ENCODE measurements at regions not wholly inside any gene's neighbourhood (a gene's known extent, or its start where the extent isn't known, plus 50 kb on each side); places are given as distances from the start of the nearest gene placed in this dataset.
"Not testable (repeated sequence)": the region's sequence is repeated elsewhere in the genome, so short reads cannot be mapped to it uniquely, and the experiment has no call there.

- peak; percentile 38 for DNase-seq
Measured at GRCh38 chr14:106719880-106720279, 1193.5 kb downstream of the TMEM121 start.

DNA sequence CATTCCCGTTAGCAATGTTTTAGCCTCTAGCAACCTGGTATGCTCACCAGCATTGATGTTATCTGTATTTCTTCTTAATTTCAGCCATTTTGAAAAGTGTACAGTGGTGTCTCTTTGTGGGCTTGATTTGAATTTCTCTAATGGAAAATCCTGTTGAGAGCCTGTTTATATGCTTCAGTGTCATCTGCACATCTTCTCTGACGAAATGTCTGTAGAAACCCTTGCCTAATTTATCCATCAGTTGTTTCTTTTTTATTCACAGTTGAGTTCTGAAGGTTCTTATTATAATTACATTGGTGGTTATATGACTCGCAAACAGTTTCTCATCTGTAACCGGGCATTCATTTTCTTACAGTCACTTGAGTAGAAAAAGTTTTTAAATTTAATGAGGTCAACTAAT is 1195.5 kb downstream of the TMEM121 start:
- not testable (repeated sequence) for DNase-seq

DNA sequence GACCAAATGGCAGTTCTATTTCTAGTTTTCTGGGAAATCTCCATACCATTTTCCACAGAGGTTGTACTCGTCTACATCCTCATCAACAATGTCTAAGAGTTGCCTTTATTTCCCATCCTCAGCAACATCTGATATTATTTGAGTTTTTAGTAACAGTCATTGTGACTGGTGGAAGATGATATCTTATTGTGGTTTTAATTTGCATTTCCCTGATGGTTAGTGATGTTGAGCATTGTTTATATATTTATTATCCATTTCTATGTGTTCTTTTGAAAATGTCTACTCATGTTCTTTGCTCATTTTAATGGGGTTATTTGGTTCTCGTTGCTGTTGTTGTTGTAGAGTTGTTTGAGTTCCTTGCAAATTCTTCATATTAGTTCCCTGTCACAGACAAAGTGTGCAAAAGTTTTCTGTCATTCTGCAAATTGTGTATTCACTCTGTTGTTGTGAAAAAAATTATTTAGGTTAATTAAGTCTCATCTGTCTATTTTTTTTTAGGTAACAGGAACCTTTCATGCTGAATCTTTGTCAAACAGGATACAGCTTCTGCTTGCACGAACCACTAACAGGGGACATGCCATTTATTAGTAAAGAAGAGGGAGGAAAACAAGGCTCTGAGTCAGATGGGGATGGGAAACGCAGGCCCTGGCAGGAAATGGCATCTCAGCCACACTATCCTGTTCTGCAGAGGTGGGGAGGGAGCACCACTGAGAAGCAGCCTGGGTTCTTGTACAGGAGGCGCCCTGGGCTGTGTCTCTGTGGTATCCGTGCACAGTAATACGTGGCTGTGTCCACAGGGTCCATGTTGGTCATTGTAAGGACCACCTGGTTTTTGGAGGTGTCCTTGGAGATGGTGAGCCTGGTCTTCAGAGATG is 1196.7 kb downstream of the TMEM121 start:
- DNase-seq = not testable (repeated sequence)

GRCh38 chr14:106727962-106728361 is 1201.6 kb downstream of the TMEM121 start:
- DNase-seq = not testable (repeated sequence)

DNA sequence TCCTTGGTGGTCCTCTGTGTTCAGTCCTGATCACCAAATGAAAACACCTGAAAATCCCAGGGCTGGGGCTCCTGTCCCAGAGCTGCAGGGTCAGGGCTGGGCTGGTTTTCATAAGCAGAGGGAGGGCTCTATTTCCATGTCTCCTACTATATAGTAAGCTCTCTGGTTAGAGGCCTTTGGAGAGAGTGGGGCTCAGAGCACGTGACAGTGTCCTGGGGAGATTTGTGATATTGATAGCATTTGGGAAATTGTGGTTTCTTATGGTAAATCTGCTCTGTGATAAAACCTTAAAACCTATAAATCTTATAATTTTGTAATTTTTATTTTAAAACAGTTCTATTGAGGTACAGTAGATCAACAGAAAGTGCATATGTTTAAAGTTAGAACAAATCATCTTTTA is 1202.2 kb downstream of the TMEM121 start:
- no peak for DNase-seq

DNA sequence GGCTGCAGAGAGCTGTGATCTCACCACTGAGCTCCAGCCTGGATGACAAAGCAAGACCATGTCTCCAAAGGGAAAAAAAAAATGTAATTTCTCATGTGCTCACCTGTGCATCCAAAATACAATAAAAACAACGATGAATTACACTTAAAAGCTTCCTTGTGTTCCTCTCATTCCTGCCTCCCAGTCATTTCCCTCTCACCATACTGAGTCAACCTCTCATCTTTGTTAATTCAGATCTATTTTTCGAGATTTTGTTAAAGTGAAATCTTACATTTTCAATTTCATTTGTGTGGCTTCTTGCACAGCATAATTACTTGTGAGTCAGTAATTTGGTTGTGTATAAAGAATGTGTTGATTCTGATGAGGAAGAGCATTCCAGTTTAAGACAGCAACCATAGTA is 1203.2 kb downstream of the TMEM121 start:
- DNase-seq = no peak

GRCh38 chr14:106733771-106734170 is 1207.4 kb downstream of the TMEM121 start:
- DNase-seq = no peak

- peak; percentile 49 for DNase-seq
Measured at GRCh38 chr14:106737021-106737420, 1210.6 kb downstream of the TMEM121 start.

DNA sequence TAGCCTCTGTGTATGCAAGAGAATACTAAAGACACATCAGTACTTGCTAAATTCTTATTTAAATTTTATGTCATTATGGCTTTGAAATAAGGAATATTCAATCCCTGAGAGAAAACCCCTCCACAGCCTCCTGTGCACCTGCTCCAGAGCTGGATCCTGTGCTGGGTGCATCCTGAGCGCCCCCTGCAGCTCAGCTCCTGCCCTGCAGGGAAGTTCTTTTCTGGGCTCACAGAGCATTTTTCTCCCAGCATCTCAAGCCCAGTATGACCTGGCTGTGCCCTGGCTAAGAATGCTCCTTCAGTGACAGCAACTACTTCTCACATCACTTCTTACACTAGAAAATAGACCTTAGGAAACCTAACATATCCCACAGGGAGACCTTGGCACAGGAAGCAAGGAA is 1211.7 kb downstream of the TMEM121 start:
- peak; percentile 32 for DNase-seq

DNA sequence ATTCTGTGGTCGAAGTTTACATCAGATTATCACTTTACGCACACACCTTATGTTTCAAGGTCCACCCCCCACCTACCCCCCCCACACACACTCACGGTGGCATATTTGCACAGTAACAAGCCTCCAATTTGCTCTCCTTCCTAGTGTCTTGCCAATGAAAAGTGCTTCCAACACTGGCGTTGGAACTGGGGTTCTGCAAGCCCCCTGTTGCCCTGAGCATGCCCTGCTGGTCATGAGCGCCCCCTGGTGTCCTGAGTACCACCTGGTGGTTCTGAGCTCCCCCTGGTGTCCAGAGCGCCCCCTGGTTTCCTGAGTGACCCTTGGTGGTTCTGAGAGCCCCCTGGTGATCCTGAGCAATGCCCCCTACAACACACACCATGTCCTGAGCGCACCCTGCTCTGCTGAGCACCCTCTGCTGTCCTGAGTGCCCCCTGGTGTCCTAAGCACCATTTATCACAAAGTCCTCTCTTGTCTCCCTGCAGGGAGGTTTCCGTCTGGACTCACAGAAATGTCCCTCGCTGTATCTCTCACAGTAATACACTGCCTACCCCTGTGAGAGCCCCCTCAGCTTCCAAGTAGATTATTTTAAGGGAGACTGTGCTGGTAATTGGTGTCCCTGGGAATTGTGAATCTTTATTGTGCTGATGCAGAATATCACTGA is 1212.3 kb downstream of the TMEM121 start:
- peak; percentile 33 for DNase-seq

GRCh38 chr14:106741086-106741827 is 1214.9 kb downstream of the TMEM121 start:
- peak; percentile 84 for DNase-seq

- DNase-seq = peak; percentile 51
Measured at GRCh38 chr14:106745016-106745767, 1218.8 kb downstream of the TMEM121 start.

GRCh38 chr14:106750089-106750488 is 1223.7 kb downstream of the TMEM121 start:
- not testable (repeated sequence) for DNase-seq

GRCh38 chr14:106753751-106754150 is 1227.4 kb downstream of the TMEM121 start:
- not testable (repeated sequence) for DNase-seq

GRCh38 chr14:106757444-106757843 is 1231.1 kb downstream of the TMEM121 start:
- DNase-seq = not testable (repeated sequence)

DNA sequence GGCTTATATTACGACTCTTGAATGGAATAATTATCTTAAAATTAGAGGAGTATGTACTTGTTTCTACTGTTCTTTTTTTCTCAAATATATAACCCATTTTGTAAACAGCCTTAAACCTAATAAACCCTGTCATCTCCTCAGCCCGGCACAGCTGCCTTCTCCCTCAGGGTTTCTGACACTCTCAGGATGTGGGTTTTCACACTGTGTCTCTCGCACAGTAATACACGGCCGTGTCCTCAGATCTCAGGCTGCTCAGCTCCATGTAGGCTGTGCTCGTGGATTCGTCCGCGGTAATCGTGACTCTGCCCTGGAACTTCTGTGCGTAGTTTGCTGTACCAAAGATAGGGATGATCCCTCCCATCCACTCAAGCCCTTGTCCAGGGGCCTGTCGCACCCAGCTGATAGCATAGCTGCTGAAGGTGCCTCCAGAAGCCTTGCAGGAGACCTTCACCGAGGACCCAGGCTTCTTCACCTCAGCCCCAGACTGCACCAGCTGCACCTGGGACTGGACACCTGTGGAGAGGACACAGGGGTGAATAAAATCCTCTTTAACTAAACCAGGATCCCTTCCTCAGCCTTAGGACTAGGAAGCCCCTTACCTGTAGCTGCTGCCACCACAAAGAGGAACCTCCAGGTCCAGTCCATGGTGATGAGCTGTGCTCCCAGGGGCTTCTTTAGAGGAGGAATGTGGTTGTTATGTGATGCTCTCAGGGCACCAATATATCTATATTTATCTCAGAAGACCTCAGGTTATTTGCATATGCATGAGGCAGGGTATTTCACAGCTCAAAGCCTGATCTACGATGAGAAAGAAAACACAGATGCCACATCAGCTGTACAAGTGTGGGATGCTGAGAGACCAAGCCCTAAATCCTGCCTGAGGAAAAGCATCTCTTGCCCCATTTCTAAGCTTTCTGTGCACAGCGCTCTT is 1235.8 kb downstream of the TMEM121 start:
- DNase-seq = not testable (repeated sequence)

DNA sequence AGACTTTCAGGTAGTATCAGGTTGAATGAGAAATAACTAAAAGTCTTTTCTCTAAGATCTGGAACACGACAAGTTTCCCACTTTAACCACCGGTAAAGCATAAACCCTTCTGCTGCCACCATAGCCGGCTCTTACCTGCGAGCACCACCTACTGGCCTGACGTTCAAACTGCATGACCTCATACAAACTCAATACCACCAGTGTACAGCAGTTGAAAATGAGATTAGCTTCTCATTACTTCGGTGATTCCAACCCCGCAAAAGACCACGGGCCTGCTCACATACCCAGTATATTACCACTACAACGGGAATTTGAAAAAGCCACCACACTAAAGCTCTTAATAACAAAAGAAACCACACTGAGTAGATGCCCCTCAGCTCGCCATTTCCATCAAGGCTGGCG is 1238.6 kb downstream of the TMEM121 start:
- not testable (repeated sequence) for DNase-seq

GRCh38 chr14:106766145-106766544 is 1239.8 kb downstream of the TMEM121 start:
- DNase-seq = no peak

GRCh38 chr14:106766551-106767277 is 1240.3 kb downstream of the TMEM121 start:
- DNase-seq = peak; percentile 69

GRCh38 chr14:106768230-106768629 is 1241.8 kb downstream of the TMEM121 start:
- DNase-seq = not testable (repeated sequence)

All from activated CD8-positive, alpha-beta memory T cell treated with anti-CD3 and anti-CD28 coated beads, Interleukin-2, amount 50 U/mL, for 4 hours (primary cell).